Anterior cingulate cortex (tissue), 58 donors: ENCODE measurements at regions not wholly inside any gene's neighbourhood (a gene's known extent, or its start where the extent isn't known, plus 50 kb on each side); places are given as distances from the start of the nearest gene placed in this dataset.

Experiments
- DNase-seq, 58 donors: peaks; one replicate each; lab custom pipeline; 2025; lab: John Stamatoyannopoulos, UW

DNA sequence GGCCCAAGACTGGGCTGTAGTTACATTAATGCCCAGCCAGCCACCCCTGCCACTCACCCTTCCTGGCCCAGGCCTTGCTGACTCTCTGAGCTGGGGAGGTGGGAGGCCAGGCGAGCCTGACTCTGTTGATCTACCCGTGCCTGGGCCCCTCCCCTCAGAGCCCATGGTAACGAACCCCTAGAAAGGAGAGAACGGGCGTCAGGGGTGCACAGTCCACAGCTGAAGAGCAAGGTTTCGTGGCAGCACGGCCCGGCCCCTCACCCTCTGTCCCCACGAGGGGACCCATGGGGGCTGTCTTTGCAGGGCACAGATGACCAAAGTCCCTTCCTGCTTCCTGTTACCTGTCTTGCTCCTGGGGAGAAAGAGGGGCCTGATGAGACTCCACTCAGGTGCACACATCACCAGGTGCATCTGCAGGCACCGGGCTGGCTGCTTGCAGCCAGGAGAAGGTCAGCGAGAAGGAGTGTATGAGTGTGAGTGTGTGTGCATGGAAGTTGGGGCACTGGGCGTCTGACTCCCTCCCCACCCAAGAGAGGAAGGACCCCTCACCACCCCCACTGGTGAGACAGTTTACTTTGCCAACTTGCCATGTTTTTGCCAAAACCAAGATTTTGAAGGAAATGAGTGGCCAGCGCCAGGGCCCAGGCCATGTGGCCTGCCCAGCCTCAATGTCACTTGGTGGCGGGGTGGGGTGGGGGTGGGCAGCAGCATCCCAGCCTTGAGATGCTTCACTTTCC is 359.1 kb downstream of the SEC14L1 start:
- no peak for DNase-seq

DNA sequence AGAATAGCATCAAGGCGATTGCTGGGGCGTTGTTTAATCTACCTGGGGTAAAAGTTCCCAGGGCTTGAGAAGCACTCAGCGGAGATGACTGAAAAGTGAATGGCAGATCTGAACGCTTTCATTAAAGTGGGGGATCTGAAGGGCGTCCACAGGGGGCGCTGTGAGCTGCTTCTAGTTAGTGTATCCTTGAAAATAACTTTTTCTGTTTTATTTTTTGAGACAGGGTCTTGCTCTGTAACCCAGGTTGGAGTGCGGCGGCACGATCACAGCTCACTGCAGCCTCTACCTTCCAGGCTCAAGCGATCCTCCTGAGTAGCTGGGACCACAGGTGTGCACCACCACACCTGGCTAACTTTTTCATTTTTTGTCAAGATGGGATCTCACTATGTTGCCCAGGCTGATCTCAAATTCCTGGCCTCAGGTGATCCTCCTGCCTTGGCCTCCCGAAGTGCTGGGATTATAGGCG is 360.4 kb downstream of the SEC14L1 start:
- no peak for DNase-seq

DNA sequence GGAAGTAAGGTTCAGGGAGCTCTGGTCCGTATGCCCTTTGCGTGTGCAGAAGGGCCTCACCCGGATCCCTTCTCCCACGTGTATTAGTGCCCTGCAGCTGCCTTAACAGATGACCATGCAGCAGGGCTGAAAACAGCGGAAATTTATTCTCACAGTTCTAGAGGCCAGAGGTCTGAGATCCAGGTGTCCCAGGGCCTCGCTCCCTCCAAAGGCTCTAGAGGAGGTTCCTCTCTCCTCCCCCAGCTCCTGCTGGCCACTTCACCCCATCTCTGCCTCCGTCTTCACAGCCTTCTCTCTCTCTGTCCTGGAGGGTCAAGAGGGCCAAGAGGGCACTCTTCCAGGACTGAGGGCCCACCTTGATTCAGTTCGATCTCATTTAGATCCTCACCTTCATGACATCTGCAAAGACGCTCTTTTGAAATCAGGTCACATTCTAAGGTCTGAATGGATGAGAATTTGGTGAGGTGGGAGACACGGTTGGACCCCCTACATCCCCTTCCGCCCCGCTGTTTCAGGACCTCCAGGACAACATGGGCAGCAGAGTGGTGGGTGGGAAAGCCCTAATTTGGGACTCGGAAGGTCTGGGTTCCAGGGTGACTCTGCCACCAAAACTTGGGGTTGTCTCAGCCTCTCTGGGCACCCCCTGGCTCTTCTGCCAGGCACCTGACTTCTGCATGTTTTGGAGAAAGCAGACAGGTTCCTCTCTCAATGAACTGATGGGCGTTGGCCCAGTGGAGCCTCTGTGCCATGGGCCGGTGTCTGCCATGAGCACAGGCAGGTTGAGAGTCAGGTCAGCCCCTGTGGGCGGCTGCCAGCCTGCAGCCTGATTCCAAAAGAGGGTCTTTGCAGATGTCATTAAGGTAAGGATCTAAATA is 361.2 kb downstream of the SEC14L1 start:
- no peak for DNase-seq

DNA sequence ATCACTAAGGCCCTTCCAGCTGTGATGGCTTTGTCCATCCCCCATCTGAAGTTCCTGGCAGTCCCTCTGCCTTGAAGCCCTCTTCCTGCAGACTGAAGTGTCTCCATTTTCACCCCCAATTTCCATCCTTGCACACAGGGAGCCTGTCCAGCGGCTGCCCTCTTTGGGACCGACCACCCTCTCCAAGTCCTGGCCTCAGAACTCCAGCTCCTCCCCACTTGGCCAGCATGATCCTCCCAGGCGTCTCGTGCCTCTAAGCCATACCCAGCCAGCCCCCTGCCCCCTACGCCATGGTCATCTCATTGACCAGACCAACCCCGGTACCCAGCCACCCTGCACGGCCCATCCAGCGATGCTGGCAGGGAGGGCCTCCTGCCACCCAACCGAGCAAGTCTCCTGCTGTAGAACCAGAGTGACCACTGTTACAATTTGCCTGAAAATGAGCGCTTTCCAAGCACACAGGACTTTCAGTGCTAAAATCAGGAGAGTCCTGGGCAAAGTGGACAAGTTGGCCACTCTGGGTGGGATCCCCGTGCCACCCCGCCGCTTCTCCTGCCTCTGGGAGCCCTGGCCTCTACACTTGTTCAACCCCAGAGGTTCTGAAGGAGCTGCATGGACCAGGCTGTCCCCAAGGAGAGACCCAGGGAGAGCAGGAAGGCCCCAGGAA is 362.0 kb downstream of the SEC14L1 start:
- DNase-seq, result no peak

DNA sequence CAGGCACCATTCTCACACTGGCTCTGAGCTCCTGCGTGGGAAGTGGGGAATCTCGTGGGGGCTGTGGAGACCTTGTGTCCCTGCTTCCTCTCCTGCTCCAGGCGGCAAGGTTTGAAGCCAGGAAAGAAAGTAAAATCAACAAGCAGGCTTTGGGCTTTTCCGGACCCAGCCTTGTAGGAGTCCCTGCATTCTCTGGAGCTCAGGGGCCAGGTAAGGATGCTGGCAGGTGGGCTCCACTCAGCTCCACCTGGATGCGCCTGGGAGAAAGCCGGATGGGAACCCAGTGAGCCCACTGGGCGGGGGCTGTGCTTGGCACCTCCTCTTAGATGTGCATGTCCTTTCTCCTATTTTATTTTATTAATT is 362.5 kb downstream of the SEC14L1 start:
- DNase-seq, result no peak

DNA sequence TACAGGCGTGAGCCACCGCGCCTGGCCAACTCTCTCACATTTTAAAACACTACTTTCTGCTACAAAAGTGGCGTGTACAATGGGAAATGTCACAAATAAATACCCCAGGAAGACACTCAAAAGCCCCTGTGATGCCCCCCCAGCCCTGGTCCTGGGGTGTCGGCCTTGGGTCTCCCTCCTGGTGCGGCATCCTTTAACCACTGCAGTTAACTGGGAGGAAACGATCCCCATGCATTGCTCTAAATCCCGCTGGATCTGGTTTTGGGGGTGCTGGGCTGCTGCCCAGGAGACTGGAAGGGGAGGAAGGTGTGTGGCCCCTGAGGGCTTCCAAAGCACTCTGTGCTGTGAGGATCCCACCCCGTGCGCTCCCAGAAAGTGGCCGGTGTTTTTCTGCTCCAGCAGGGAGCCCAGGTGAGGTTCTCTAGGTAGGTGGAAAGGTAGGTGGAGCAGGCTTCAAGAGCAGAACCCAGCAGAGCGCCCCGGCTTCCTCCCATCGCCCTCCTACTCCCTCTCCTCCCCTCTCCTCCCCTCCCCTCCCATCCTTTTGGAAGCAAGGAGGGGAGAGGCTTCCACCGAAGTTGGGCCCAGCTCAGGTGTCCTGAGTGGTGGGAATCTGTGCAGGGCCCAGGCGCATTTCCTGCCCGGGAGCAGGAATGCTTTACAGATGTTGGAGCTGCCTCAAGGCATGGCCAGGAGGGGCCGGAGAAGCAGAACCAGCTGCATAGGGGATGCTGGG is 363.3 kb downstream of the SEC14L1 start:
- no peak for DNase-seq

DNA sequence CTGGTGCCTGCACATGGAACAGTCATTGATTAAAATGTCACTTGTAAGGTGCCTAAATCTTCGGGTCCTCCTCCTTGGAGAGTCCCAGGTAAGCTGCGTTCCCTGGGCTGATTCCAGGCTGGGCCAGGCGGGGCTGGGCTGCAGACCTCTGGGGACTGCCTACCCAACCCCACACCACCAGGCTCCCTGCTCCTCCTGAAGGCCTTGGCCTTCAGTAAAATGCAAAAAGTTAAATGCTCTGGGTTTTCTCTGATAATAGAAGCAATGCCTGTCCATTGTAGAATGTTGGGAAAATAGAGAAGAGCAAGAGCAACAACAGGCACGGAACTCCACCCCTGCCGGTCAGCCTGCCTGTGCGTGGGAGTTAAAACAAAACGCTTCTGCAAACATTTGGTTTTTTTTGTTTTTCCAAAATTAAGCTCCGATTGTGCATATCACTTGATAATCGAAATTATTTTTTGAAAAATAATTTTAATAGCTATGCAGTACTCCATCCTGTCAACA is 363.9 kb downstream of the SEC14L1 start:
- no peak for DNase-seq

DNA sequence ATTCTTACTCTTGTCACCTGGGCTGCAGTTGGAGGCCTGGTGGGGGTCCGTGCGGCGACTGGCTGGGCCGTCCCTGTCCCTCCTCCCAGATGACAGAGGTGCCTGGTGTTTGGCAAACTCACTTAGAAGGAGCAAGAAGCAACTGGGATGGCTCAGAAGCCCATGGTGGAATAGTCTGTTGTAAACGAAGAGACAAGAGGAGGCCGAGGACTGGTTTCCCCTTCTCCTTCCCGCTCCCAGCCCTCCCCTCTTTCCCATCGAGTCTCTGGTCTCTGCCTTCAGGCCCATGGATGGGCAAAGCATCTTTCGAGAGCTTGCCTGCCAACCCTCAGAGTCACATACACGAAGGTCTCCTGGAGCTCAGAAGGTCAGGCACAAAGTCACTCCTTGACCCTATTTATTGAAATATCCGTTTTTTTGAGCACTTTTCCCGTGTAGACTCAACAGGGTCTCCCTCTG is 364.4 kb downstream of the SEC14L1 start:
- DNase-seq, result no peak

DNA sequence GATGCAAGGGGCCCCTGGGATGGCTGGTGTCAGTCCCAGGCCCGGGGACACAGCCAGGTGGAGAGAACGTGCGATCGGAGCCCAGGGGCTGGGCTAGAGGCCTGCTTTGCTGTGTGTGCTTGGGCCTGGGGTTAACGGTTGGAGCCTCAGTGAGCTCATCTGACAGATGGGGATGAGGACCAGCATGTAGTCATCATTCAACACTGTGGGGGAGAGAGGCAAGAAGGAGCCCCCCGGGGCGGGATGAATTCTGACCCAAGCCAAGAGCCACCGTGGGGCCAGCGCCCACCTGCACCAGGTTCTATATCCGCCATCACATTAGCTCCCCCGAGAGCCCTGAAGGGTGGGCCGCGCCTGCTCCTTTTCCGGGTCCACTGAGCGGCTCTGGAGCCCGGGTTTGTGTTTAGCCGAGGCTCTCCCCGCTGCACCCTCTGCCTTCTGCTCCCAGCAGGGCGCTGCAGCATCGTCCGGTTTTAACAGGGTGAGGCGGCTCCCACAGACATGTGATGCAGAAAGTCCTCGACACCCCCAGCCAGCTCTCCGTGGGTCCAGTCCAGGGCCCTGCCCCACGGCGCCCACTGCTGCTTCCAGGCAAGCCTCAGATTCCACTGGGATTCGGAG is 365.7 kb downstream of the SEC14L1 start:
- no peak for DNase-seq

DNA sequence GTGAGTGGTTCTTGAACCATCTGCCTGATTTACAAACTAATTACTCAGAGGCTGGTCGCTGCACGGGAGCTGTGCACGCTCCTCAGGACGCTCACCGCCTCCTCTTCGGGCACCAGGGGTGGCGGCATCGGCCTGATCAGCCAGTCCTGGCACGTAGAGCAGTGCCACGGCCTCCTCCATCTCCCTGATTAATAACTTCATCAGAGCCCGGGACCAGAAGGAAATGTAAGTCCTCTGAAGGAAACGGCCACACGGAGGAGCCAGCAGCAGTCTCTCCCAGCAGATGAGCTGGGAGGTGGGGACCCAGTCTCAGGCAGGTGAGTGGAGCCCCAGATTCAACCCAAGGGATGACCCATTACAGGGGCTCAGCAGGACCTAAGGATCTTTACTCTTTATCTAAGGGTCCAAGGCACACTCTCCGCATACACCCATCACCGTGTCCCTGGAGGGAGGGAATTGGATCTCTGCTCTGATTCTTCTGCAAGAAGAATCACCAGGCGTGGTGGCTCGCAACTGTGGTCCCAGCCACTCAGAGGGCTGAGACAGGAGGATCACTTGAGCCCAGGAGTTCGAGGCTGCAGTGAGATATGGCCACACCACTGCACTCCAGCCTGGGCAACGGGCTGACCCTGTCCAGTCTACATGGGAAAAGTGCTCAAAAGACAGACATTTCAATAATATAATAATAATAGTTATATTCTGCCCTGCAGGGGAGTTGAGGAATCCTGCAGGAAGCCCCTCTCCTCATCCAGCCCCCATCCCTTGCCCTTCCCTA is 366.5 kb downstream of the SEC14L1 start:
- DNase-seq, result peak in 2 of 58 donors; percentile 21 to 24

DNA sequence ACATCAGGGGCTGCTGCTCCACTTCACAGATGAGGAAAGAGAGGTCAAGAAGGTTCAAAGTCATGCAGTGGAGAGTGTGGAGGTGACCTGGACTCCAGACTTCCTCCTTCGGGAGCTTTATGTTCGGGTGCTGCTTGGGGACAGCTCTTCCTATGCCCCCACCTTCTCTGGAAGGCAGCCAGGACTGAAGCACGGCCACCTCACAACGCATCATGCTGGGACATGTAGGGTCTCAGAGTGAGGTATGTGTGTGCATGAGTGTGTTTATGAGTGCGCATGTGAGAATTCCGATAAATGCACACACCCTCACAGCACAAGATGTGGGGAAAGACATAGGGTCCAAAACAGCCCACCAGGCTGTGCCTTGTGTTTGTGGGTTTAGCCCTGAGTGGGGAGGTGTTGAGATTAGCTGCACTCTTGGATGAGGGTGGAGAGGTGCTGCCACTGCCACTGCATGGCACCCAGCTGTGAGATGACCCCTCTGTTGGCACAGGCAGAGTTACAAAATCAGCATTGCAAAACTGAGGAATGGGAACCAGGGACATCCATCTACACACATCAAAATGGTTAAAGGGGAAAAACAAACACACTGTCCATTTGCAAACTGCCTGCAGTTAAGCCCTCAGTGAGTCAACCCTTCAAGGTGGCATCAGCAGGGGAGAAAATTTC is 367.4 kb downstream of the SEC14L1 start:
- DNase-seq, result no peak

DNA sequence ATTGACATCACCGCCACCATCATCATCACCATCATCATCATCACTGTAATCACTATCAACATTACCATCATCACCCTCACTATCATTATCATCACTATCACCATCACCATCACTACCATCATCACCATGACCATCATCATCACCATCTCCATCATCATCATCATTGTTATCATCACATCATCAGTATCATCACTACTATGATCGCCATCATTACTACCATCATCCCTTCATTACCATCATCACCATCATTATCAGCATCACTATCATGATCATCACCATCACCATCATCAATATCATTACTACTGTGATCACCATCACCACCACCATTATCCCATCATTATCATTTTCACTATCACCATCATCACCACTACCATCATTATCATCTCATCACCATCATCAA is 368.3 kb downstream of the SEC14L1 start:
- no peak for DNase-seq

DNA sequence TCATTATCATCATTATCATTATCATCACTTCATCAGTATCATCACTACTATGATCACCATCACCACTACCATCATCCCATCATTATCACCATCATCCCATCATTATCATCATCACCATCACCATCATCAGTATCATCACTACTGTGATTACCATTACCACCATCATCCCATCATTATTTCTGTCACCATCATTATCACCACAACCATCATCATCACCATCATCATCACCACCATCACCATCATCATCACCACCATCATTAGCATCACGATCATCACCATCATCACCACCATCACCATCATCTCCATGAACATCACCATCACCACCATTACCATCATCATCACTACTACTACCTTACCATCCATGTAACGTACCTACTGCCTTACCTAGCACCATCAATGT is 368.8 kb downstream of the SEC14L1 start:
- no peak for DNase-seq

DNA sequence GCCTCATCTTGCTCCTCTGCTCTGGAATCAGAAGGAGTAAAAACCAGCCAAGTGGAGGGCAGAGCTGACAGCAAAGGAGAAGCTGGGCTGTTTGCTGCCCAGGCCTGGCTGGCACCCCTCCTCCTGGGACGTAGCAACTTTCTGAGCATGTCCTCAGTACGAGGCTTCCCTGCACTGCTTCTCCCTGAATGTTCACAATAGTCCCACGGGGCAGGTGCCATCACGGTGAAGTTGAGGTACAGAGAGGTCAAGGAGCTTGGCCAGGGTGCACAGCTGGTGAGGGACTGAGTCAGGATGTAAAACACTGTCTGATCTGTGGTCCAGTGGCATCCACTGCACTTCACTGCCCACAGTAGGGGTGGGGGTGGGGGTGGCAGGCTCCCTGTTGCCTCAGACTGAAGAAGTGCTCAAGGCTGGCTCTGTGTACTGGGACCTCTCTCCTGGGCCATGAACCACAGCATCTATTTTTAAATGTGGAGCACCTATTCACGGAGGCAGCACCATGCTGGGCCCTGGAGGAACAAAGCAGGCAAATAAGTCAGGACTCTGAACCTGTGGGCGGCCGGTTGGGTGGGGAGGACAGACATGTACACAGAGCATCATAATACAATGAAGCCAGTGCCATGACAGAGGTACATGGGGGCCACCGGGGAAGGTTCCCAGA is 369.5 kb downstream of the SEC14L1 start:
- DNase-seq, result no peak

DNA sequence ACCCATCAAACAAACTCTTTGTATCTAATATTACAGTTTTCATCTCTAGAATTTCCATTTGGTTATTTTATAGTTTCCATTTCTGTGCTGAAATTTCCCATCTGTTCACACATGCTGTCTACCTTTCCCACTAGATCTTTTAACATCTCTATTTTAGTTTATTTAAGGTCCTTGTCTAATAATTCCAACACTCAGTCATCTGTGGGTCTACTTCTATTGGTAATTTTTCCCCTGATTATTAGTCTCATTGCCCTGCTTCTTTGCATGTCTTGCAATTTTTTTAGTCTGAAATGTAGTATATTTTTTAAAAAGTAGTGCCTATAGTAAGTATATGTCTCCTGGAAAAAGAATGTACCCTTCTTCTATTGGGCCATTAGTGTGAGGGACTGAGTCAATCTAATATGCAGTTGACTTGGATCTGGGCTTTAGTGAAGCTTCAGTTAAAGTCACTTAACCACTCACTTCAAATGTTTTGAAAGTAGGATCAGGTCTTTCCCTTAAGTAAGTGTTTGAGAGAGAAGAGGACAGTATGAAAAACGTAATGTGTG is 370.8 kb downstream of the SEC14L1 start:
- no peak for DNase-seq

DNA sequence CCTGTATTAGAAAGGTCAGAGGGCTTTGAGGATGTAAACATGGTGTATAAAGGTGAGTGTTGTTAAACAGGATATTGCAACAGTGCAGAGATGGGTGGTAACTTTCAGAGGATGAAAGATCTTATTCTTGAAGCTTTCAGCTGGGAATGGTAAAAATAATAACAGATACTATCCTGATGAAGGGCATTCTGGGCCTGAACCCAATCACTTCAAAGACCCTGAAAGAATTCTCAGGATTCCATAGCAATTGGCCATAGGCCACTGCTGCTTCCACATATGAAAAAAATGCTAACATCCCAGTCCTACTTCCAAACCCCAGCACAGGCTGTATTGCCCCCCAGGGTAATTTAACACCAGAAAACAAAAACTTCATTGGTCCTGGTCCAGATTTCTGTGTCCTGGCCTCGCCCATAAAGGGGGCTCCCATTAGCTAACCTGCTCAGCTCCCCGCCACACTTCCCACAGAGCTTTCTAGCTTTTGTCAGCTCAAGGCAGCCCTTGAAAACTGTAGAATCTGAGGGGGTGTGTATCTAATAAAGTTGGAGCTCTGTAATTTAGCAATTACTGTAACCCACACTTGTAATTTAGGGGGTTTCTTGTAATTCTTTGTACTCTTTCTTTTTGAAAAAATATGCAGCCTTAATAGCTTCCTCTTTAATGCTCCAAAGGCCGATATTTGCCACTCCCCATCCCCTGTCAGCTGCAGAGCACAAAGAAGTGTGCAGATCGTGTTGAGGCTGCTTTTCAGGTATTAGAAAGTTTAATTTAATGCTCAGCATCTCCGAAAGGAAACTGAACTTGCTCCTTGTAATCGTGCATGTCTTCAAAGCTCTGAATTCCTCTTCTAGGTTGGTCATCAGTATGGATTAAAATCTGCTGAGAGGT is 371.5 kb downstream of the SEC14L1 start:
- no peak for DNase-seq

DNA sequence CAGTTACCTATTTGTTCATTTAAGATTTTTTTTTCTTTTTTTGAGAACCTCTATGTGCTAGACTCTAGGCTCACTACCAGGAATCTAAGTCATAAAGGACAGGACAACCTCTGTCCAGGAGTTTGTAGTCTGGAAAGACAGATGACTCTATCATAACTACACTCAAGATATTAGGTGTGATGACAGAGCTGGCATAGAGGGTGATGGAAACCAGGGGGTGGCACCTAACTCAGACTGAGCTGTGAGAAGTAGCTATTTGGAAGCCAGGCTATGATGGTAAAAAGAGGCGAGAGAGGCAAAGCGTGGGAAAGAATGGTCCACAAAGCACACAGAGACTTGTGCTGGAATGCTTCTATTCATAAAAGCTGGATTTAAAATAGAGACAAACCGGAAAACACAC is 372.3 kb downstream of the SEC14L1 start:
- no peak for DNase-seq
